Erythroblast (primary cell): ENCODE measurements at regions not wholly inside any gene's neighbourhood (a gene's known extent, or its start where the extent isn't known, plus 50 kb on each side); places are given as distances from the start of the nearest gene placed in this dataset.

ENCODE experiments used
- GATA1 ChIP-seq: IDR thresholded peaks from 2 replicates; pipeline ENCODE4 v1.6.1; 2011; ENCODE audit warnings: low read depth, mild to moderate bottlenecking, control low read depth, low read length, moderate library complexity
- POLR2A ChIP-seq: IDR thresholded peaks from 2 replicates; pipeline ENCODE4 v1.6.1; 2011; ENCODE audit warnings: mild to moderate bottlenecking, low read length

DNA sequence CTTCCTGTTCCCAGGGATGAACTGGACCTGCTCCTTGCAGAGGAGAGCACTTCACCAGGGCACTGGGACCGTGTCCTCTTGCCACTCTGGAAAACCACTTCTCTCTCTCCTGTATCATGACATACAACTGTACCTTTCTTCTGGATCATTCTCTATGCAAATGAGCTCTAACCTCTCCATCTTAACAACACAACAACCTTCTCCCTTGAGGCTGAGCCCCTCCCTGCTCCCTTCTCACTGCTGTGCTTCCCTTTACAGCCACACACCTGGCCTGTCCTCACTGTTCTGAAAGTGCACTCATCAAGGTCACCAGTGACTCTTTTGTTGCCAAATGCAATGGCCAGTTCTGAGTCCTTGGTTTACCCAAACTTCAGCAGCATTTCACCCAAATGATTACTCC lies 54.5 kb upstream of the MRPS6 start:
- TF ChIP-seq POLR2A (no peak), GATA1 (no peak)
